GM19467 (cell line): ENCODE measurements at regions not wholly inside any gene's neighbourhood (a gene's known extent, or its start where the extent isn't known, plus 50 kb on each side); places are given as distances from the start of the nearest gene placed in this dataset.
"Not testable (repeated sequence)": the region's sequence is repeated elsewhere in the genome, so short reads cannot be mapped to it uniquely, and the experiment has no call there.

ENCODE experiments used
- ATAC-seq: cut with Tn5 transposase; IDR thresholded peaks from one replicate; pipeline ENCODE4 v1.9.1; 2021; ENCODE audit warnings: mild to moderate bottlenecking, moderate library complexity; ENCODE audit not compliant: unreplicated experiment

DNA sequence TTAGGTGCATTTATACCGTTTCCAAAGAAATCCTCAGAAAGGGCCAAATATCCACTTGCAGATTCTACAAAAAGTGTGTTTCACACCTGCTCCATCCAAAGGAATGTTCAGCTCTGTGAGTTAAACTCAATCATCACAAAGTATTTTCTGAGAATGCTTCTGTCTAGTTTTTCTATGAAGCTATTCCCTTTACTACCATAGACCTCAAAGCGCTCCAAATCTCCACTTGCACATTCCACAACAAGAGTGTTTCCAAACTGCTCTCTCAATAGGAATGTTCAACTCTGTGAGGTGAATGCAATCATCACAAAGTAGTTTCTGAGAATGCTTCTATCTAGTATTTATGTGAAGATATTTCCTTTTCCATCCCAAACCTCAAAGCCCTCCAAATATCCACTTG, 412.7 kb upstream of the WSB1 start:
- not testable (repeated sequence) for ATAC-seq

GRCh38 chr17:26882097-26882761, 411.7 kb upstream of the WSB1 start:
- peak; percentile 88 for ATAC-seq

GRCh38 chr17:26883878-26884740, 409.8 kb upstream of the WSB1 start:
- not testable (repeated sequence) for ATAC-seq

DNA sequence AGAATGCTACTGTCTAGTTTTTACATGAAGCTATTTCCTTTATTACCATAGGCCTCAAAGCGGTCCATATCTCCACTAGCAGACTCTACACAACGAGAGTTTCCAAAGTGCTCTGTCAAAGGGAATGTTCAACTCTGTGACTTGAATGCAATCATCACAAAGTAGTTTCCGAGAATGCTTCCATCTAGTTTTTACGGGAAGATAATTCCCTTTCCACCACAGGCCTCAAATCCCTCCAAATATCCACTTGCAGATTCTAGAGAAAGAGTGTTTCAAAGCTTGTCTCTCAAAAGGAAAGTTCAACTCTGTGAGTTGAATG, 409.2 kb upstream of the WSB1 start:
- ATAC-seq, result not testable (repeated sequence)

DNA sequence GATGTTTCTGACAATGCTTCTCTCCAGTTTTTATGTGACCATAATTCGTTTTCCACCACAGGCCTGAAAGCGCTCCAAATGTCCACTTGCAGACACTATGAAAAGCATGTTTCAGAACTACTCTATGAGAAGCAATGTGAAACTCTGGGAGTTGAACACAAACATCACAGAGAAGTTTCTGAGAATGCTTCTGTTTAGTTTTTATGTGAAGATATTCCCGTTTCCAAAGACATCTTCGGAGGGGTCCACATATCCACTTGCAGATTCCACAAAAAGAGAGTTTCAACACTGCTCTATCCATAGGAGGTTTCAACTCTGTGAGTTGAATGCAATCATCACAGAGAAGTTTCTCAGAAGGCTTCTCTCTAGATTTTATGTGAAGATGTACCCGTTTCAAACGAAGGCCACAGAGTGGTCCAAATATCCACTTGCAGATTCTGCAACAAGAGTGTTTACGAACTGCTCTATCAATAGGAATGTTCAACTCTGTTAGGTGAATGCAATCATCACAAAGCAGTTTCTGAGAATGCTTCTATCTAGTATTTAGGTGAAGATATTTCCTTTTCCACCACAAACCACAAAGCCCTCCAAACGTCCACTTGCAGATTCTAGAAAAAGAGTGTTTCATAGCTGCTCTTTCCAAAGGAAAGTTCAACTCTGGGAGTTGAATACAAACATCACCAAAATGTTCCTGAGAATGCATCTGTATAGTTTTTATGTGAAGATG, 408.5 kb upstream of the WSB1 start:
- ATAC-seq, result not testable (repeated sequence)
